GM12878 (cell line): ENCODE measurements at regions not wholly inside any gene's neighbourhood (a gene's known extent, or its start where the extent isn't known, plus 50 kb on each side); places are given as distances from the start of the nearest gene placed in this dataset.

ENCODE experiments used
- BMI1 ChIP-seq: fragments of 450-650 bp; IDR thresholded peaks from 2 replicates; pipeline ENCODE4 v1.6.1; 2016; ENCODE audit warnings: mild to moderate bottlenecking, moderate library complexity, borderline replicate concordance
- CBX5 ChIP-seq: sonication (generic); IDR thresholded peaks from 2 replicates; pipeline ENCODE4 v1.6.1; 2016; ENCODE audit warnings: low read depth, moderate library complexity, mild to moderate bottlenecking, inconsistent platforms
- GABPA ChIP-seq: IDR thresholded peaks from 2 replicates; pipeline ENCODE4 v1.6.1; 2014; ENCODE audit warnings: antibody characterized with exemption, low read depth, mild to moderate bottlenecking, inconsistent platforms
- HDAC6 ChIP-seq: fragments of 200-600 bp; sonication (generic); IDR thresholded peaks from one replicate; pipeline ENCODE4 v1.8.0; 2017; ENCODE audit warnings: antibody characterized with exemption; ENCODE audit not compliant: unreplicated experiment
- IRF4 ChIP-seq: IDR thresholded peaks from 2 replicates; pipeline ENCODE4 v1.6.1; 2011; ENCODE audit warnings: low read depth, low read length
- MTA2 ChIP-seq: fragments of 450-650 bp; IDR thresholded peaks from 2 replicates; pipeline ENCODE4 v1.6.1; 2016; ENCODE audit warnings: low read depth, mild to moderate bottlenecking, moderate library complexity
- NR2F1 ChIP-seq: fragments of 450-650 bp; conservative IDR thresholded peaks from 2 replicates; pipeline ENCODE4 v1.6.1; 2017; ENCODE audit warnings: mild to moderate bottlenecking
- POLR2A ChIP-seq: IDR thresholded peaks from 2 replicates; pipeline ENCODE4 v1.6.1; 2011; ENCODE audit warnings: low read depth, mild to moderate bottlenecking, low read length
- SMARCA5 ChIP-seq: fragments of 450-650 bp; IDR thresholded peaks from 2 replicates; pipeline ENCODE4 v1.6.1; 2017; ENCODE audit warnings: mild to moderate bottlenecking
- SMC3 ChIP-seq: IDR thresholded peaks from 2 replicates; pipeline ENCODE4 v1.6.1; 2011; ENCODE audit warnings: low read length, improper control_type of control experiment, borderline replicate concordance
- TF ChIP-seq, protein P1 (sequence below): fragments of 450-650 bp; IDR thresholded peaks from 2 replicates; pipeline ENCODE4 v1.6.1; 2017; ENCODE audit warnings: mild to moderate bottlenecking, moderate library complexity
- TF ChIP-seq, protein P2 (sequence below): fragments of 150-350 bp; IDR thresholded peaks from 2 replicates; pipeline ENCODE4 v1.6.1; 2014; ENCODE audit warnings: mild to moderate bottlenecking, low read depth, low read length
- TF ChIP-seq, protein P3 (sequence below): IDR thresholded peaks from 2 replicates; pipeline ENCODE4 v1.6.1; 2012; ENCODE audit warnings: low read depth, low read length, improper control_type of control experiment

DNA sequence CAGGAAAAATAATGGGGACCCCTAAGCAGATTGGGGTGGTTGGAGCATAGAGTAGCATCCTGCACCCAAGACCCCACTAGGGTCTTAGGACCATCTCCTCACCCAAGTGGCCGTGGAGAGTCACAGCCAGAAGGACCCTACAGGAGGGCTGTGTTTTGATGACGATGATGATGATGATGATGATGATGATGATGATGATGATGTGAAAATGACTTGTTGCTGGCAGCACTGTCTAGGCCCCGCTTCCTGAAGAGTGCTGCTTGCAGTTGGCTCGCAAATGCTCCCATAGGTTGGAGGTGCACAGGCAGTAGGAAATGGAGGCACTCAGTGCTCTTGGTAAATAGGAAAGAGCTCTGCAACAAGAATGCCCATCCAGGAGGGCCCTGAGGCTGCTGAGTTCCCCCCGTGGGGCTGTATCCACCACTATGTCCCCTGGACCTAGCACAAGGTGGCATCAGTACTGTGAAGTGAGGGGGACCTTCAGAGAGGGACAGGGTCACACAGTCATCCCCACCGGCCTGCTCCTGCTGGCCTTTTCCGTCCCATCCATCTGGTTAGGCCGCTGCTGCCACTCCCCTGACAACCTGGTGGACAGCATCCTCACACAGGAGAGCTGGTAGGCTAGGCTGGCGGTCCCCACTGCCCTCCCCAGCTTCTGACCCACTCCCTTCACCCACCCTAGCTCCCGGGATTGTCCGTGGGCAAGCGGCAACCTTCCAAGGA lies 139.6 kb downstream of the FOXD2 start (continued):
- TF ChIP-seq, protein P1, sequence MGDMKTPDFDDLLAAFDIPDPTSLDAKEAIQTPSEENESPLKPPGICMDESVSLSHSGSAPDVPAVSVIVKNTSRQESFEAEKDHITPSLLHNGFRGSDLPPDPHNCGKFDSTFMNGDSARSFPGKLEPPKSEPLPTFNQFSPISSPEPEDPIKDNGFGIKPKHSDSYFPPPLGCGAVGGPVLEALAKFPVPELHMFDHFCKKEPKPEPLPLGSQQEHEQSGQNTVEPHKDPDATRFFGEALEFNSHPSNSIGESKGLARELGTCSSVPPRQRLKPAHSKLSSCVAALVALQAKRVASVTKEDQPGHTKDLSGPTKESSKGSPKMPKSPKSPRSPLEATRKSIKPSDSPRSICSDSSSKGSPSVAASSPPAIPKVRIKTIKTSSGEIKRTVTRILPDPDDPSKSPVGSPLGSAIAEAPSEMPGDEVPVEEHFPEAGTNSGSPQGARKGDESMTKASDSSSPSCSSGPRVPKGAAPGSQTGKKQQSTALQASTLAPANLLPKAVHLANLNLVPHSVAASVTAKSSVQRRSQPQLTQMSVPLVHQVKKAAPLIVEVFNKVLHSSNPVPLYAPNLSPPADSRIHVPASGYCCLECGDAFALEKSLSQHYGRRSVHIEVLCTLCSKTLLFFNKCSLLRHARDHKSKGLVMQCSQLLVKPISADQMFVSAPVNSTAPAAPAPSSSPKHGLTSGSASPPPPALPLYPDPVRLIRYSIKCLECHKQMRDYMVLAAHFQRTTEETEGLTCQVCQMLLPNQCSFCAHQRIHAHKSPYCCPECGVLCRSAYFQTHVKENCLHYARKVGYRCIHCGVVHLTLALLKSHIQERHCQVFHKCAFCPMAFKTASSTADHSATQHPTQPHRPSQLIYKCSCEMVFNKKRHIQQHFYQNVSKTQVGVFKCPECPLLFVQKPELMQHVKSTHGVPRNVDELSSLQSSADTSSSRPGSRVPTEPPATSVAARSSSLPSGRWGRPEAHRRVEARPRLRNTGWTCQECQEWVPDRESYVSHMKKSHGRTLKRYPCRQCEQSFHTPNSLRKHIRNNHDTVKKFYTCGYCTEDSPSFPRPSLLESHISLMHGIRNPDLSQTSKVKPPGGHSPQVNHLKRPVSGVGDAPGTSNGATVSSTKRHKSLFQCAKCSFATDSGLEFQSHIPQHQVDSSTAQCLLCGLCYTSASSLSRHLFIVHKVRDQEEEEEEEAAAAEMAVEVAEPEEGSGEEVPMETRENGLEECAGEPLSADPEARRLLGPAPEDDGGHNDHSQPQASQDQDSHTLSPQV: no peak
- TF ChIP-seq HDAC6: no peak
- no peak for TF ChIP-seq NR2F1
- TF ChIP-seq, protein P2, sequence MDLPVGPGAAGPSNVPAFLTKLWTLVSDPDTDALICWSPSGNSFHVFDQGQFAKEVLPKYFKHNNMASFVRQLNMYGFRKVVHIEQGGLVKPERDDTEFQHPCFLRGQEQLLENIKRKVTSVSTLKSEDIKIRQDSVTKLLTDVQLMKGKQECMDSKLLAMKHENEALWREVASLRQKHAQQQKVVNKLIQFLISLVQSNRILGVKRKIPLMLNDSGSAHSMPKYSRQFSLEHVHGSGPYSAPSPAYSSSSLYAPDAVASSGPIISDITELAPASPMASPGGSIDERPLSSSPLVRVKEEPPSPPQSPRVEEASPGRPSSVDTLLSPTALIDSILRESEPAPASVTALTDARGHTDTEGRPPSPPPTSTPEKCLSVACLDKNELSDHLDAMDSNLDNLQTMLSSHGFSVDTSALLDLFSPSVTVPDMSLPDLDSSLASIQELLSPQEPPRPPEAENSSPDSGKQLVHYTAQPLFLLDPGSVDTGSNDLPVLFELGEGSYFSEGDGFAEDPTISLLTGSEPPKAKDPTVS: no peak
- TF ChIP-seq BMI1: no peak
- no peak for TF ChIP-seq SMARCA5
- no peak for TF ChIP-seq IRF4
- no peak for TF ChIP-seq GABPA
- TF ChIP-seq, protein P3, sequence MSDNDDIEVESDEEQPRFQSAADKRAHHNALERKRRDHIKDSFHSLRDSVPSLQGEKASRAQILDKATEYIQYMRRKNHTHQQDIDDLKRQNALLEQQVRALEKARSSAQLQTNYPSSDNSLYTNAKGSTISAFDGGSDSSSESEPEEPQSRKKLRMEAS: no peak
- TF ChIP-seq MTA2: no peak
- TF ChIP-seq POLR2A: no peak
- TF ChIP-seq SMC3: no peak
- TF ChIP-seq CBX5: no peak
